HepG2 (cell line): ENCODE measurements at regions not wholly inside any gene's neighbourhood (a gene's known extent, or its start where the extent isn't known, plus 50 kb on each side); places are given as distances from the start of the nearest gene placed in this dataset.

Experiments used
- ARID3A ChIP-seq: IDR thresholded peaks from 2 replicates; pipeline ENCODE4 v1.6.1; 2012; ENCODE audit warnings: low read depth, low read length, improper control_type of control experiment
- FLYWCH1 ChIP-seq: sonication (generic); formaldehyde crosslinking; IDR thresholded peaks from 2 replicates; pipeline ENCODE4 v1.8.1; 2023; ENCODE audit warnings: mild to moderate bottlenecking, missing genetic modification reagents
- FOXC1 ChIP-seq: sonication (generic); formaldehyde crosslinking; IDR thresholded peaks from 2 replicates; pipeline ENCODE4 v1.8.0; 2022; ENCODE audit warnings: mild to moderate bottlenecking, missing genetic modification reagents, borderline replicate concordance
- GMEB1 ChIP-seq: sonication (generic); formaldehyde crosslinking; IDR thresholded peaks from 2 replicates; pipeline ENCODE4 v1.5.1; 2020; ENCODE audit warnings: missing genetic modification reagents, mild to moderate bottlenecking, borderline replicate concordance
- HNRNPUL1 ChIP-seq: fragments of 200-400 bp; formaldehyde crosslinking; IDR thresholded peaks from 2 replicates; pipeline ENCODE4 v1.6.1; 2017; ENCODE audit warnings: low read depth, mild to moderate bottlenecking, low read length, moderate library complexity
- HOXA9 ChIP-seq: sonication (generic); formaldehyde crosslinking; IDR thresholded peaks from 2 replicates; pipeline ENCODE4 v1.8.1; 2022; ENCODE audit warnings: missing genetic modification reagents, mild to moderate bottlenecking, moderate library complexity, borderline replicate concordance
- NCOA1 ChIP-seq: sonication (generic); formaldehyde crosslinking; IDR thresholded peaks from 2 replicates; pipeline ENCODE4 v1.9.0; 2021; ENCODE audit warnings: missing genetic modification reagents
- RNF2 ChIP-seq: fragments of 450-650 bp; conservative IDR thresholded peaks from 2 replicates; pipeline ENCODE4 v1.6.1; 2016; ENCODE audit warnings: low read depth
- SP2 ChIP-seq: sonication (generic); formaldehyde crosslinking; IDR thresholded peaks from 2 replicates; pipeline ENCODE4 v1.5.1; 2020; ENCODE audit warnings: mild to moderate bottlenecking, missing genetic modification reagents
- THAP7 ChIP-seq: sonication (generic); formaldehyde crosslinking; IDR thresholded peaks from 2 replicates; pipeline ENCODE4 v1.8.1; 2023; ENCODE audit warnings: mild to moderate bottlenecking, missing genetic modification reagents
- ZNF234 ChIP-seq: sonication (generic); formaldehyde crosslinking; conservative IDR thresholded peaks from 2 replicates; pipeline ENCODE4 v1.5.1; 2020; ENCODE audit warnings: mild to moderate bottlenecking, missing genetic modification reagents
- ZNF589 ChIP-seq: sonication (generic); formaldehyde crosslinking; conservative IDR thresholded peaks from 2 replicates; pipeline ENCODE4 v1.8.0; 2022; ENCODE audit warnings: mild to moderate bottlenecking, moderate library complexity, missing genetic modification reagents
- ZNF788 ChIP-seq: sonication (generic); formaldehyde crosslinking; IDR thresholded peaks from 2 replicates; pipeline ENCODE4 v1.5.0; 2020; ENCODE audit warnings: mild to moderate bottlenecking, missing genetic modification reagents, borderline replicate concordance
- TF ChIP-seq, protein P1 (sequence below): sonication (generic); formaldehyde crosslinking; IDR thresholded peaks from 2 replicates; pipeline ENCODE4 v1.4.0; 2020; ENCODE audit warnings: missing genetic modification reagents, borderline replicate concordance
- TF ChIP-seq, protein P2 (sequence below): IDR thresholded peaks from 2 replicates; pipeline ENCODE4 v1.6.1; 2016
- TF ChIP-seq, protein P3 (sequence below): sonication (generic); formaldehyde crosslinking; conservative IDR thresholded peaks from 2 replicates; pipeline ENCODE4 v1.4.0; 2020; ENCODE audit warnings: missing genetic modification reagents

DNA sequence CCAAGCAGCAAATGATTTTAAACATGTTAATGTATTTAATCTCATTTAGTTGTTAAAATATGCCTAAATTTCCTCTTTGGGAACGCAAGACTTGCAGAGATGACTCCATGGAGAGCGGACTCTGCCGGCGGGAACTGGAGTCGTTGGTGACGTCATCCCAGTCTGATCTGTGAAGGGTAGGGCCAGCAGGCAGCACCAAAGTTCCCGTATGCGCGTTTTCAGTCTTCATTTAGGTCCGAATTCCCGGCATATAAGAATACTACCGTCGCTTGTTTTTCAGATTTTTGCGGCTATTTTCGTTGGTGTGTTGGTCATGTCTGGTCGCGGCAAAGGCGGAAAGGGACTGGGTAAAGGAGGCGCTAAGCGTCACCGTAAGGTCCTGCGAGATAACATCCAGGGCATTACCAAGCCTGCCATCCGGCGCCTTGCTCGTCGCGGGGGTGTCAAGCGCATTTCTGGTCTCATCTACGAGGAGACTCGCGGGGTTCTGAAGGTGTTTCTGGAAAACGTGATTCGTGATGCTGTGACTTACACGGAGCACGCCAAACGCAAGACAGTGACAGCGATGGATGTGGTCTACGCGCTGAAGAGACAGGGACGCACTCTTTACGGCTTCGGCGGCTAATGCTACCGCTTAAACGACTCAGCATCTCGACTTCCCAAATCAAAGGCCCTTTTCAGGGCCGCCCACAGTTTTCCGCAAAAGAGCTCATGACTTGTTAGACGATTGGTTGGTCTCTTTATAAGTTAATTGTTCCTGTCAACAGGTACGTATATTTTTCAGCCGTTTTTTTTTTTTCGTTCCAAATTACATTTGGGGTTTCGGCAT, 117.3 kb downstream of the HFE start (continued):
- TF ChIP-seq, protein P1, sequence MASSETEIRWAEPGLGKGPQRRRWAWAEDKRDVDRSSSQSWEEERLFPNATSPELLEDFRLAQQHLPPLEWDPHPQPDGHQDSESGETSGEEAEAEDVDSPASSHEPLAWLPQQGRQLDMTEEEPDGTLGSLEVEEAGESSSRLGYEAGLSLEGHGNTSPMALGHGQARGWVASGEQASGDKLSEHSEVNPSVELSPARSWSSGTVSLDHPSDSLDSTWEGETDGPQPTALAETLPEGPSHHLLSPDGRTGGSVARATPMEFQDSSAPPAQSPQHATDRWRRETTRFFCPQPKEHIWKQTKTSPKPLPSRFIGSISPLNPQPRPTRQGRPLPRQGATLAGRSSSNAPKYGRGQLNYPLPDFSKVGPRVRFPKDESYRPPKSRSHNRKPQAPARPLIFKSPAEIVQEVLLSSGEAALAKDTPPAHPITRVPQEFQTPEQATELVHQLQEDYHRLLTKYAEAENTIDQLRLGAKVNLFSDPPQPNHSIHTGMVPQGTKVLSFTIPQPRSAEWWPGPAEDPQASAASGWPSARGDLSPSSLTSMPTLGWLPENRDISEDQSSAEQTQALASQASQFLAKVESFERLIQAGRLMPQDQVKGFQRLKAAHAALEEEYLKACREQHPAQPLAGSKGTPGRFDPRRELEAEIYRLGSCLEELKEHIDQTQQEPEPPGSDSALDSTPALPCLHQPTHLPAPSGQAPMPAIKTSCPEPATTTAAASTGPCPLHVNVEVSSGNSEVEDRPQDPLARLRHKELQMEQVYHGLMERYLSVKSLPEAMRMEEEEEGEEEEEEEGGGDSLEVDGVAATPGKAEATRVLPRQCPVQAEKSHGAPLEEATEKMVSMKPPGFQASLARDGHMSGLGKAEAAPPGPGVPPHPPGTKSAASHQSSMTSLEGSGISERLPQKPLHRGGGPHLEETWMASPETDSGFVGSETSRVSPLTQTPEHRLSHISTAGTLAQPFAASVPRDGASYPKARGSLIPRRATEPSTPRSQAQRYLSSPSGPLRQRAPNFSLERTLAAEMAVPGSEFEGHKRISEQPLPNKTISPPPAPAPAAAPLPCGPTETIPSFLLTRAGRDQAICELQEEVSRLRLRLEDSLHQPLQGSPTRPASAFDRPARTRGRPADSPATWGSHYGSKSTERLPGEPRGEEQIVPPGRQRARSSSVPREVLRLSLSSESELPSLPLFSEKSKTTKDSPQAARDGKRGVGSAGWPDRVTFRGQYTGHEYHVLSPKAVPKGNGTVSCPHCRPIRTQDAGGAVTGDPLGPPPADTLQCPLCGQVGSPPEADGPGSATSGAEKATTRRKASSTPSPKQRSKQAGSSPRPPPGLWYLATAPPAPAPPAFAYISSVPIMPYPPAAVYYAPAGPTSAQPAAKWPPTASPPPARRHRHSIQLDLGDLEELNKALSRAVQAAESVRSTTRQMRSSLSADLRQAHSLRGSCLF, result peak; percentile 78; the same call in 1 of the 2 replicates
- TF ChIP-seq THAP7 (CRISPR knock-in tag) (no peak), ZNF589 (CRISPR knock-in tag) (no peak; the same call in 1 of the 2 replicates), FLYWCH1 (no peak), HOXA9 (CRISPR knock-in tag) (no peak), SP2 (CRISPR knock-in tag) (peak; percentile 33; the same call in 1 of the 2 replicates), RNF2 (no peak; the same call in 1 of the 2 replicates), ZNF788 (CRISPR knock-in tag) (peak; percentile 57; the same call in 1 of the 2 replicates), GMEB1 (CRISPR knock-in tag) (peak; percentile 72; the same call in 1 of the 2 replicates), ARID3A (peak; percentile 60), FOXC1 (peak; percentile 34; the same call in 1 of the 2 replicates), HNRNPUL1 (no peak), NCOA1 (CRISPR knock-in tag) (no peak), ZNF234 (CRISPR knock-in tag) (0 out of 2 replicates have a peak, but pooled peaks have one; percentile 7)
- TF ChIP-seq, protein P2, sequence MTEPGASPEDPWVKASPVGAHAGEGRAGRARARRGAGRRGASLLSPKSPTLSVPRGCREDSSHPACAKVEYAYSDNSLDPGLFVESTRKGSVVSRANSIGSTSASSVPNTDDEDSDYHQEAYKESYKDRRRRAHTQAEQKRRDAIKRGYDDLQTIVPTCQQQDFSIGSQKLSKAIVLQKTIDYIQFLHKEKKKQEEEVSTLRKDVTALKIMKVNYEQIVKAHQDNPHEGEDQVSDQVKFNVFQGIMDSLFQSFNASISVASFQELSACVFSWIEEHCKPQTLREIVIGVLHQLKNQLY (CRISPR knock-in tag), result no peak
- TF ChIP-seq, protein P3, sequence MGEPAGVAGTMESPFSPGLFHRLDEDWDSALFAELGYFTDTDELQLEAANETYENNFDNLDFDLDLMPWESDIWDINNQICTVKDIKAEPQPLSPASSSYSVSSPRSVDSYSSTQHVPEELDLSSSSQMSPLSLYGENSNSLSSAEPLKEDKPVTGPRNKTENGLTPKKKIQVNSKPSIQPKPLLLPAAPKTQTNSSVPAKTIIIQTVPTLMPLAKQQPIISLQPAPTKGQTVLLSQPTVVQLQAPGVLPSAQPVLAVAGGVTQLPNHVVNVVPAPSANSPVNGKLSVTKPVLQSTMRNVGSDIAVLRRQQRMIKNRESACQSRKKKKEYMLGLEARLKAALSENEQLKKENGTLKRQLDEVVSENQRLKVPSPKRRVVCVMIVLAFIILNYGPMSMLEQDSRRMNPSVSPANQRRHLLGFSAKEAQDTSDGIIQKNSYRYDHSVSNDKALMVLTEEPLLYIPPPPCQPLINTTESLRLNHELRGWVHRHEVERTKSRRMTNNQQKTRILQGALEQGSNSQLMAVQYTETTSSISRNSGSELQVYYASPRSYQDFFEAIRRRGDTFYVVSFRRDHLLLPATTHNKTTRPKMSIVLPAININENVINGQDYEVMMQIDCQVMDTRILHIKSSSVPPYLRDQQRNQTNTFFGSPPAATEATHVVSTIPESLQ (CRISPR knock-in tag), result no peak; the same call in 1 of the 2 replicates
